Glutamatergic neuron (in vitro differentiated cells): ENCODE measurements at regions not wholly inside any gene's neighbourhood (a gene's known extent, or its start where the extent isn't known, plus 50 kb on each side); places are given as distances from the start of the nearest gene placed in this dataset.

Experiments
- DNase-seq: peaks from one replicate; pipeline ENCODE4 v3.0.0; 2022
- H3K27ac Mint-ChIP-seq: one replicate; pipeline ENCODE4 v1.8.0; 2020; ENCODE audit warnings: mild to moderate bottlenecking, mixed read lengths, inconsistent platforms; ENCODE audit not compliant: unreplicated experiment
- H3K27me3 Mint-ChIP-seq: one replicate; pipeline ENCODE4 v1.8.0; 2020; ENCODE audit warnings: mild to moderate bottlenecking, moderate library complexity, mixed read lengths, inconsistent platforms; ENCODE audit not compliant: unreplicated experiment
- H3K36me3 Mint-ChIP-seq: one replicate; pipeline ENCODE4 v1.8.0; 2020; ENCODE audit warnings: mild to moderate bottlenecking, mixed read lengths, inconsistent platforms; ENCODE audit not compliant: unreplicated experiment
- H3K4me1 Mint-ChIP-seq: one replicate; pipeline ENCODE4 v1.8.0; 2020; ENCODE audit warnings: mild to moderate bottlenecking, low read depth, mixed read lengths, inconsistent platforms; ENCODE audit not compliant: unreplicated experiment
- H3K4me3 Mint-ChIP-seq: one replicate; pipeline ENCODE4 v1.8.0; 2020; ENCODE audit warnings: mild to moderate bottlenecking, mixed read lengths, inconsistent platforms; ENCODE audit not compliant: unreplicated experiment
- H3K9me3 Mint-ChIP-seq: one replicate; pipeline ENCODE4 v1.8.0; 2020; ENCODE audit warnings: mild to moderate bottlenecking, moderate library complexity, mixed read lengths, inconsistent platforms; ENCODE audit not compliant: unreplicated experiment
- TF ChIP-seq, protein P1 (sequence below): fragments of 200-600 bp; sonication (generic); IDR thresholded peaks from one replicate; pipeline ENCODE4 v1.5.0; 2021; ENCODE audit not compliant: partially characterized antibody, unreplicated experiment

DNA sequence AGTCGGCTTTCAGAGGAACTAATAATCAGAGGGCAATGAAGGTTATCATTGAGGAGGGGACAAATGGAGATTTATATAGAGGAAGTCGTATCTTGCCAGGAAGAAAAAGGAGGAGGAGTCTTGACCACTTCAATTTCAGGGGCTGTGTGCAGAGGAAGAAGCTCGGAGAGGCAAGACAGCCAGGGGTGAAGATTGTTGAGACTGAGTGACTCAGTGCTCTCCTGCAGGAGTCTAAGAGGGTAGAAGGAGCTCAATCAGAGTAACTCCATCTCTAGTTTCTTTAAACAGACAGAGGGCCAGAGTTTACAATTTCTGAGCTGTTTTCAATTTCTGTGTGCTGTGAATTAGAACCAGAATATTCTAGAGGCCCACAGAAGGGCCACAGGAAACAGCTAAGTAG is 439.3 kb upstream of the PRICKLE1 start:
- Mint-ChIP-seq H3K9me3 (peaks cover 5% of the 10 kb centered on the region), H3K36me3 (peaks cover 18% of the 10 kb centered on the region), H3K4me3 (no peak overlapping the region), H3K27me3 (no peaks in the 10 kb centered on the region), H3K4me1 (no peaks in the 10 kb centered on the region), H3K27ac (no peak overlapping the region)
- DNase-seq = no peak
- TF ChIP-seq, protein P1, sequence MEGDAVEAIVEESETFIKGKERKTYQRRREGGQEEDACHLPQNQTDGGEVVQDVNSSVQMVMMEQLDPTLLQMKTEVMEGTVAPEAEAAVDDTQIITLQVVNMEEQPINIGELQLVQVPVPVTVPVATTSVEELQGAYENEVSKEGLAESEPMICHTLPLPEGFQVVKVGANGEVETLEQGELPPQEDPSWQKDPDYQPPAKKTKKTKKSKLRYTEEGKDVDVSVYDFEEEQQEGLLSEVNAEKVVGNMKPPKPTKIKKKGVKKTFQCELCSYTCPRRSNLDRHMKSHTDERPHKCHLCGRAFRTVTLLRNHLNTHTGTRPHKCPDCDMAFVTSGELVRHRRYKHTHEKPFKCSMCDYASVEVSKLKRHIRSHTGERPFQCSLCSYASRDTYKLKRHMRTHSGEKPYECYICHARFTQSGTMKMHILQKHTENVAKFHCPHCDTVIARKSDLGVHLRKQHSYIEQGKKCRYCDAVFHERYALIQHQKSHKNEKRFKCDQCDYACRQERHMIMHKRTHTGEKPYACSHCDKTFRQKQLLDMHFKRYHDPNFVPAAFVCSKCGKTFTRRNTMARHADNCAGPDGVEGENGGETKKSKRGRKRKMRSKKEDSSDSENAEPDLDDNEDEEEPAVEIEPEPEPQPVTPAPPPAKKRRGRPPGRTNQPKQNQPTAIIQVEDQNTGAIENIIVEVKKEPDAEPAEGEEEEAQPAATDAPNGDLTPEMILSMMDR = no peak

DNA sequence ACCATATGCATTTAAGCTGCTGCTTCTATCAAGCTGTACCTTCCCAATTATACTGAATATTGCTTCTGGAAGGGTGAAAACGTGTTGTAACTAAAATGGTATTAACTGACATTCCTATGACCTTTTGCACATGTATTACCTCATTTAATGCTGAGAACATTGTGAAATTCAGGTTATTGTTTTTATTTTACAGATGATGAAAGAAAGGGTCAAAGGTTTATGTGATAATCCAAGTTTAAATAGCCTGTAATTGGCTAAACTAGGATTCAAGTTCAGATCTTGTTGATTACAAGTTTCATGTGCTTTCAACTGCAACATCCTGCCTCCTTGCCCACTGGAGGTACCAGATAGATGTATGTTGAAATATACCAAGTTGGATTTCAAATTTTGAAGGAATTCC is 433.3 kb upstream of the PRICKLE1 start:
- H3K27ac Mint-ChIP-seq = no peak overlapping the region
- peaks cover 4% of the 10 kb centered on the region for H3K36me3 Mint-ChIP-seq
- TF ChIP-seq, protein P1 = no peak

DNA sequence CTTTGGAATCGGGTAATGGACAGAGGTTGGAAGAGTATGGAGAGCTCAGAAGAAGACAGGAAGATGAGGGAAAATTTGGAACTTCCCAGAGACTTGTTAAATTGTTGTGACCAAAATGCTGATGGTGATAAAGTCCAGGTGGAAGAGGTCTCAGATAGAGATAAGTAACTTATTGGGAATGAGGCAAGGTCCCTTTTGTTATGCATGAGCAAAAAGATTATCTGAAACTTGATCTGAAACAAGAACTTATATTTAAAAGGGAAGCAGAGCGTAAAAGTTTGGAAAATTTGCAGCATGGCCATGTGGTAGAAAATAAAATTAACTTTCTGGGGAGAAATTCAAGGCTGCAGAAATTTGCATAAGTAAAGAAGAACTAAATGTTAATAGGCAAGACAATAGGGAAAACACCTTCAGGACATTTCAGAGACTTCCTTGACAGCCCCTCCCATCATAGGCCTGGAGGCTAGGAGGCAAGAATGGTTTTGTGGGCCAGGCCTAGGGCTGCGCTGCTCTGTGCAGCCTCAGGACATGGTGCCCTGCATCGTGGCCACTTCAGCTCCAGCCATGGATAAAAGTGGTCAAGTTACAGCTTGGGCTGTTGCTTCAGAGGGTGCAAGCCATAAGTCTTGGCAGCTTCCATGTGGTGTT is 425.7 kb upstream of the PRICKLE1 start:
- Mint-ChIP-seq H3K36me3 (no peaks in the 10 kb centered on the region), H3K4me1 (no peaks in the 10 kb centered on the region), H3K9me3 (peaks cover 2% of the 10 kb centered on the region), H3K27me3 (no peaks in the 10 kb centered on the region), H3K4me3 (no peak overlapping the region), H3K27ac (no peak overlapping the region)
- TF ChIP-seq, protein P1 = no peak
- no peak for DNase-seq

More for the DNA sequence above, 433.3 kb upstream of the PRICKLE1 start:
- DNase-seq = no peak
- H3K4me3 Mint-ChIP-seq = no peak overlapping the region
- peaks cover 2% of the 10 kb centered on the region for H3K27me3 Mint-ChIP-seq
- H3K4me1 Mint-ChIP-seq = no peaks in the 10 kb centered on the region
- no peaks in the 10 kb centered on the region for H3K9me3 Mint-ChIP-seq

DNA sequence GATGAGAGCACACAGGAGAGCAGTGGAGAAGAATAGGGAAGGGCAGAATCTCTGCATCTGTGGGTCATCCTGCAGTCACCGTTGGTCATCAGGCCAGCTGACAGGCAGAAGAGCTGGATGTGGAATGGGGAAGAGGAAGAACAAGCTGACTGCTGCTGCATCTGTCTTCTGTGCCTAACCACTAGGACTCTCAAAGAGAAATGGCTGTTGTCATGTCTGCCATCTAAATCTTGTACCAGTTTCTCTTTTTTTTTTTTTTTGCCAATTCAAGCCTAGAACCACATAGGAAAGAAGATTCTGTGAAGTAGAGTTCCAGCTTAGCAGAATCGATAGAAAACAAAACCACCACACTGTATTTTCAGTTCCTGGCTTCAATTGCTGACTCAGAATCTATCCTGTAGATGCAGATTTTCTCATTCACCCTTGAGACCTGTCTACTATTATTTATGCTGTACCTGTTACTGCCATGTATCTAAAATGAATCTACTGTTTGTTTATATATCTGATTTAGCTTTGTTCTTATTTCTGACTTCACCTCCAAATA is 421.9 kb upstream of the PRICKLE1 start:
- no peaks in the 10 kb centered on the region for H3K36me3 Mint-ChIP-seq
- DNase-seq = no peak
- no peak overlapping the region for H3K4me3 Mint-ChIP-seq
- H3K4me1 Mint-ChIP-seq = no peaks in the 10 kb centered on the region
- H3K27me3 Mint-ChIP-seq = no peaks in the 10 kb centered on the region
- TF ChIP-seq, protein P1 = no peak
- H3K27ac Mint-ChIP-seq = no peak overlapping the region
- peaks cover 2% of the 10 kb centered on the region for H3K9me3 Mint-ChIP-seq

DNA sequence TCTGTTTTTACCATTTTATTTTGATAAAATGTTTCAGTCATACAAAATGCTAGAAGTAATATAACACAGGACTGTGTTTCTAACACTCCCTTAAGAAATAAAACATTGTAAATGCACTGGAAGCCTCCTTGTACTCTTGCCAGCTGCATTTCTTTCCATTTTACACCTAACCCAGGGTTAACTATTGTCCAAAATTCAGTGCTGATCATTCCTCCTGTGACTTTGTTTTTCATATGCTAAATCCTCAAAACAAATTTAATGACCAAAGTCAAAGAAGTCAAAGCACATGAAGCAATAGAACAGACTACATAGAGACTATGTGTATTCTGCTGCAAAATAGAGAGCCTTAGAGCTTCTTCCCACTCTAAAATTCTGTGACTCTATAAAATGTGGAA is 420.3 kb upstream of the PRICKLE1 start:
- Mint-ChIP-seq H3K4me3 (no peak overlapping the region), H3K36me3 (no peaks in the 10 kb centered on the region), H3K27me3 (no peaks in the 10 kb centered on the region), H3K27ac (no peak overlapping the region), H3K4me1 (no peaks in the 10 kb centered on the region), H3K9me3 (peaks cover 2% of the 10 kb centered on the region)
- DNase-seq = no peak
- TF ChIP-seq, protein P1 = no peak
